Neural cell (in vitro differentiated cells): ENCODE measurements at regions not wholly inside any gene's neighbourhood (a gene's known extent, or its start where the extent isn't known, plus 50 kb on each side); places are given as distances from the start of the nearest gene placed in this dataset.

Experiments used
- EP300 ChIP-seq: fragments of 450-650 bp; conservative IDR thresholded peaks from 2 replicates; pipeline ENCODE4 v1.6.1; 2014; ENCODE audit warnings: antibody characterized with exemption, mild to moderate bottlenecking, moderate library complexity; ENCODE audit not compliant: poor library complexity, severe bottlenecking
- EZH2 ChIP-seq: fragments of 200-600, 300-800 bp; shearing (Covaris generic), sonication (generic); IDR thresholded peaks from 2 replicates; pipeline ENCODE4 v1.6.1; 2014; ENCODE audit warnings: antibody characterized with exemption, low read length, borderline replicate concordance, mild to moderate bottlenecking; ENCODE audit not compliant: insufficient read depth, poor library complexity, severe bottlenecking
- POLR2AphosphoS5 ChIP-seq: IDR thresholded peaks from 2 replicates; pipeline ENCODE4 v1.6.1; 2012
- RAD21 ChIP-seq: fragments of 450-650 bp; conservative IDR thresholded peaks from 2 replicates; pipeline ENCODE4 v1.6.1; 2014; ENCODE audit warnings: antibody characterized with exemption, mild to moderate bottlenecking, moderate library complexity
- SMC3 ChIP-seq: fragments of 450-650 bp; conservative IDR thresholded peaks from 2 replicates; pipeline ENCODE4 v1.6.1; 2014; ENCODE audit warnings: antibody characterized with exemption, mild to moderate bottlenecking, moderate library complexity; ENCODE audit not compliant: poor library complexity
- TAF1 ChIP-seq: IDR thresholded peaks from 2 replicates; pipeline ENCODE4 v1.6.1; 2012; ENCODE audit warnings: low read depth
- TF ChIP-seq, protein P1 (sequence below): fragments of 450-650 bp; IDR thresholded peaks from 2 replicates; pipeline ENCODE4 v1.5.1; 2014; ENCODE audit warnings: antibody characterized with exemption, mild to moderate bottlenecking, moderate library complexity; ENCODE audit not compliant: poor library complexity, severe bottlenecking

DNA sequence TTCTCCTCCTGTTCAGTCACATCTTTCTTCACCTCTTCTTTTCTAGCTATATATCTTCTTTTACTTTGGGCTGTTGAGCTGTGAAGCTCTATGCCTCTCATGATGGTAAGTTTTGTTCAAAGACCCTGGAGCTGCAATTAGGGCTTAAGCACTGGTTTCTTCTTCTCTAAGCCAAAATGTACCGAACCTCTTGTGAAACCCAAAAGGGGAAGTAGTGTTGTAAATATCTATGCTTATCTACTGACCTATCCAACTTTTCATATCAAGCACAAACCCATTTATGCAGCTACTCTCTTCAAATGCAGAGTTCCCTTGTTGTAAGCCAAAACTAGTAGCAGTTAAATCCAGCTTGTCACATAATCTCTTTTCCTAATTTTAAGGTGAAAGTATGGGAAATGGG, 123.6 kb upstream of the CD96 start:
- TF ChIP-seq POLR2AphosphoS5: no peak
- no peak for TF ChIP-seq EP300
- TF ChIP-seq, protein P1, sequence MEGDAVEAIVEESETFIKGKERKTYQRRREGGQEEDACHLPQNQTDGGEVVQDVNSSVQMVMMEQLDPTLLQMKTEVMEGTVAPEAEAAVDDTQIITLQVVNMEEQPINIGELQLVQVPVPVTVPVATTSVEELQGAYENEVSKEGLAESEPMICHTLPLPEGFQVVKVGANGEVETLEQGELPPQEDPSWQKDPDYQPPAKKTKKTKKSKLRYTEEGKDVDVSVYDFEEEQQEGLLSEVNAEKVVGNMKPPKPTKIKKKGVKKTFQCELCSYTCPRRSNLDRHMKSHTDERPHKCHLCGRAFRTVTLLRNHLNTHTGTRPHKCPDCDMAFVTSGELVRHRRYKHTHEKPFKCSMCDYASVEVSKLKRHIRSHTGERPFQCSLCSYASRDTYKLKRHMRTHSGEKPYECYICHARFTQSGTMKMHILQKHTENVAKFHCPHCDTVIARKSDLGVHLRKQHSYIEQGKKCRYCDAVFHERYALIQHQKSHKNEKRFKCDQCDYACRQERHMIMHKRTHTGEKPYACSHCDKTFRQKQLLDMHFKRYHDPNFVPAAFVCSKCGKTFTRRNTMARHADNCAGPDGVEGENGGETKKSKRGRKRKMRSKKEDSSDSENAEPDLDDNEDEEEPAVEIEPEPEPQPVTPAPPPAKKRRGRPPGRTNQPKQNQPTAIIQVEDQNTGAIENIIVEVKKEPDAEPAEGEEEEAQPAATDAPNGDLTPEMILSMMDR: no peak
- no peak for TF ChIP-seq EZH2
- no peak for TF ChIP-seq TAF1
- TF ChIP-seq RAD21: no peak
- TF ChIP-seq SMC3: no peak
